SIG-M5 treated with dmso at 0.1 percent for 504 hours (cell line): ENCODE measurements at regions not wholly inside any gene's neighbourhood (a gene's known extent, or its start where the extent isn't known, plus 50 kb on each side); places are given as distances from the start of the nearest gene placed in this dataset.

ENCODE experiments used
- DNase-seq: peaks from one replicate; lab custom pipeline; 2025; ENCODE audit not compliant: unreplicated experiment; lab: John Stamatoyannopoulos, UW

GRCh38 chr3:159635047-159635641 is 353.5 kb upstream of the IL12A start:
- peak; percentile 12 for DNase-seq

- DNase-seq = no peak
Observed at GRCh38 chr3:159637883-159638542, 350.6 kb upstream of the IL12A start.

GRCh38 chr3:159640225-159640624 is 348.4 kb upstream of the IL12A start:
- DNase-seq = no peak

GRCh38 chr3:159643406-159643805 is 345.2 kb upstream of the IL12A start:
- no peak for DNase-seq

- DNase-seq = no peak
Observed at GRCh38 chr3:159645874-159646273, 342.8 kb upstream of the IL12A start.

- DNase-seq = no peak
Observed at GRCh38 chr3:159649951-159650350, 338.7 kb upstream of the IL12A start.

GRCh38 chr3:159650726-159651125 is 337.9 kb upstream of the IL12A start:
- no peak for DNase-seq

GRCh38 chr3:159652452-159652851 is 336.2 kb upstream of the IL12A start:
- no peak for DNase-seq

- DNase-seq = no peak
Observed at GRCh38 chr3:159654183-159655134, 334.2 kb upstream of the IL12A start.

- no peak for DNase-seq
Observed at GRCh38 chr3:159655202-159655601, 333.4 kb upstream of the IL12A start.

- no peak for DNase-seq
Observed at GRCh38 chr3:159657176-159657575, 331.5 kb upstream of the IL12A start.

- no peak for DNase-seq
Observed at GRCh38 chr3:159657629-159658028, 331.0 kb upstream of the IL12A start.

- no peak for DNase-seq
Observed at GRCh38 chr3:159660326-159660725, 328.3 kb upstream of the IL12A start.

- no peak for DNase-seq
Observed at GRCh38 chr3:159660901-159661300, 327.7 kb upstream of the IL12A start.

GRCh38 chr3:159662549-159662948 is 326.1 kb upstream of the IL12A start:
- no peak for DNase-seq

GRCh38 chr3:159664006-159664405 is 324.6 kb upstream of the IL12A start:
- no peak for DNase-seq

- DNase-seq = no peak
Observed at GRCh38 chr3:159664653-159665052, 324.0 kb upstream of the IL12A start.

- DNase-seq = no peak
Observed at GRCh38 chr3:159667261-159667660, 321.4 kb upstream of the IL12A start.

- DNase-seq = no peak
Observed at GRCh38 chr3:159668461-159668860, 320.2 kb upstream of the IL12A start.

GRCh38 chr3:159668990-159669476 is 319.6 kb upstream of the IL12A start:
- DNase-seq = no peak

GRCh38 chr3:159669766-159670165 is 318.9 kb upstream of the IL12A start:
- DNase-seq = no peak
